GM03348 (cell line): ENCODE measurements at regions not wholly inside any gene's neighbourhood (a gene's known extent, or its start where the extent isn't known, plus 50 kb on each side); places are given as distances from the start of the nearest gene placed in this dataset.

Experiments
- DNase-seq: peaks from one replicate; pipeline ENCODE4 v3.0.0; 2012; ENCODE audit warnings: low spot score

GRCh38 chr16:73189136-73189535 lies 141.2 kb upstream of the ZFHX3 start:
- no peak for DNase-seq

GRCh38 chr16:73186752-73187601 lies 139.0 kb upstream of the ZFHX3 start:
- no peak for DNase-seq

DNA sequence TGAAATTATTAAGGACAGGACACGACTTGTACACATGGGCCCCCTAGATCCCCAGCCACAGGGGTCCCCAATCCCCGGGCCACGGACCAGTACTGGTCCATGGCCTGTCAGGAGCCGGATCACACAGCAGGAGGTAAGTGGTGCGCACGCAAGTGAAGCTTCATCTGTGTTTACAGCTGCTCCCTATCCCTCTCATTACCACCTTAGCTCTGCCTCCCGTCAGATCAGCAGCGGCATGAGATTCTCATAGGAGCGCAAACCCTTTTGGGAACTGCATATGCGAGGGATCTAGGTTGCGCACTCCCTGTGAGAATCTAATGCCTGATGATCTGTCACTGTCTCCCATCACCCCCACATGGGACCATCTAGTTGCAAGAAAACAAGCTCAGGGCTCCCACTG lies 137.8 kb upstream of the ZFHX3 start:
- no peak for DNase-seq

DNA sequence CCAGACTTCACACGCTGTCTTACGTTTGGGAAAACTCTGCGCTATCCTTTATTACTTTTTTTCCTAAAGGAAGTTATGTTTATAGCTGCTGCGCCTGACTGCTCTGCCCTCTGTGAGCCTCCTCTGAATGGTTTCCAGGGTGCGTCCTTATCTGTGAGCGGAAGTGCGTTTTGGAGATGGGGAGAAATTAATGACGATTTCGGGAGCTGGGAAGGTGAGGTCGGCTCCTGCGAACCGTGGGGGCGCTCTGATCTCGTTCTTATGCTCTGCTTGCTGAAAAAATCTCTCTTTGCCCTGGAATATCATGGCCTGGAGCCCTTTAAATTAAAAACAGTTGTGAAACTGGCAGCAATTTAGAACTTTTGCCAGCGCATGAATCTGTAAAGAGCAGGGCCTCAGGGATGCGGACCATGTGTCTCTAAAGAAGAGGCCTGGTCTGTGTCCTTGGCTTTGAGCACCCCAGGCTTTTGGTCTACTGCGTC lies 135.7 kb upstream of the ZFHX3 start:
- DNase-seq = peak; percentile 21

GRCh38 chr16:73179705-73180331 lies 131.9 kb upstream of the ZFHX3 start:
- no peak for DNase-seq

GRCh38 chr16:73177729-73178295 lies 129.9 kb upstream of the ZFHX3 start:
- DNase-seq = no peak

DNA sequence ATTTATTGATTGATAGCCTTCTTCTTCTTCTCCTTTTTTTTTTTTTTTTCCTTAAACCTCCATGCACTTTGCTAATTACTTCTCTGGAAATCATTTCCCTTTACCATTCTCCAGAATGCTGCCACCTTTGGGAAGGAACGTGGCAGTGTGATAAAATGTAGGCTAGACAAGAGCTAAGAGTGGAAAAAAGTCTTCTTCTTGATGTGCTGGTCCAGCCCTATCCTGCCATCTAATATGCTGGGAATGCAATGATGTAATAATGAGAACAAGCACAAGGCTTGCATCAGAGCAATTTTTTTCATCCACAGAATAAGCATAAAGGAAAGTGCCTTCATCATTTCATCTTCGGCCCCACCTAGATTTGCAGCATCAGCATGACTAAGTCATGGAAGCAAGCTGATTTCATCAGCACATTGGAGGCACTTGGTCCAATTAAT lies 128.7 kb upstream of the ZFHX3 start:
- peak; percentile 80 for DNase-seq

DNA sequence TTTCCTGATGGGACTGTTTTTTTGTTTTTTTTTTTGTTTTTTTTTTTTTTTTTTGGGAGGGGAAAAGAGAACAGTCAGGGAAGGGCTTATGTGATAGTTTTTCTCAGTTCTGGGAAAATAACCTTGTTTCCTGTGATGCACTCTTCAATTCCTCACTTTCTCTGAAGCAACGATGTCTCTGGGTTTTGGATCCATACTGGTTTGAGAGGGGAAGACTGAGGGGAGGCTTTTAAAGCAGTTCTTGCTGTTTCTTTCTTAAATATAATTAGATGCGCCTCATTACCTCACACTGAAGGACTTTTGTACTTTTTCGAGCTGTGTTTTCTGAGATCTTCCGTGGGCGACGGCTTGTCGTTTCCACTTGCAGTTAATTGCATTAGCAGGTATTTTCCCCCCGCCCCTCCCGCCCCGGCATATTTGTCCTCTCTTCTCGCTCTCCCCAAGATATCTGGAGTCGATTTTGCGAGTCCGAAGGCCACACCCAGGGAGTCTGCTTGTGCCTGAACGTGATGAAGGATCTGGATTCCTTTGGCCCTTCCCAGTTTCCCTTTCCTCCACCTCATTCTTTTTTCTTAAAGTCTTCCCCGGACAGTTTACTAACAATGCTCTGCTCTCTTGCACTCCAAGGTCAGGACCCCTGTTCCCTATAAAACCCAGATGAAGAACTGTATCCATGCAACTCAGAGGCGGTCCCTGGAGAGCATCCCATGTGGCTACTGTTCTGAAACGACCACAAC lies 125.2 kb upstream of the ZFHX3 start:
- no peak for DNase-seq

DNA sequence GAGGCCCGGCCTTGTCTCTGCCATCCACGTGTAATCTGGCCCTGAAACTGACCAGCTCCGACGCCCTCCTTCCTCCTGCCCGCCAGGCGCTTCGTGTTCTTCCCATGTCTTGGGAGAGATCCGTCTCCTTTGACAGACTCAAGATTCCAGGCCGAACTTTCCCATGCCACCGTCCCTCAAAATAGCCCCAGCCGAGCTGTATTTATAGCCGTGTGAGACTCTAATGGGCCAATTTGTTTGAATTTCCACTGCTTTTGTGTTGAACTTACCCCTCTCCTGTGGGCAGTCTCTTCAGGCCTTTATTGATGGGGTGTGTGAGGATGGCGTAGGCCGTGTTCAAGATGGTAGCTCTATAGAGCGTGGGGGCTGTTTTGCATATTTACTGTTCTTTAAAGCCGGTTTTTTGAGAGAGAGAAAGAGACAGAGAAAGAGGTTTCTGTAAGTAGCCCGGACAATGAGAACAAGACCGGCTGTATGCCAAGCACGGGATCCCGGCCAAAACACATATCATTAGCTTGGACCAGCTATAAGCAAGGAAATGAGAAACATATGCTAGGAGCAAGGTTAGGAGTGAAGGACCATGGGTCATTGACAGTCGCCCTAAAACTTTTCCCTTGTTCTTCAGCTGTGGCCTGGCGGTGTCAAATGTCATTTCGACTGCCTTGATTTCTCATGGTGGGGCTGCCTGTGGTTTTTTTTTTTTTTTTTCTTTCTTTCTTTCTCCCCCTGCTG lies 124.5 kb upstream of the ZFHX3 start:
- peak; percentile 84 for DNase-seq

DNA sequence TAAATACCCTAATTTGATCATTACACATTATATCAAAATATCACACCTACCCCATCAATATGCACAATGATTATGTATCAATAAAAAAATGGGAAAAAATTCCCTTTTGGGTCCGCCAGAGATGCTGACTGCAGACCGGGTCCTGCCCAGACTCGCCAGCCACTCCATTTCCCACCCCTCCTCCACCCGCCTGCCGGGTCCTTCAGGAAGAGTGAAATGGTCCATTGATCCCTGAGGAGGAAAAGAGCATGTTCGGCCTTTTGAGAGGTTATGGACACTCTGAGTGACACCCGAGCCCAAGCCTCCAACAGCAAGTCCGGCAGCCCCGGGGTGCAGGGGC lies 123.9 kb upstream of the ZFHX3 start:
- no peak for DNase-seq

GRCh38 chr16:73171380-73171779 lies 123.5 kb upstream of the ZFHX3 start:
- no peak for DNase-seq

- no peak for DNase-seq
Observed at GRCh38 chr16:73170612-73171038, 122.7 kb upstream of the ZFHX3 start.

DNA sequence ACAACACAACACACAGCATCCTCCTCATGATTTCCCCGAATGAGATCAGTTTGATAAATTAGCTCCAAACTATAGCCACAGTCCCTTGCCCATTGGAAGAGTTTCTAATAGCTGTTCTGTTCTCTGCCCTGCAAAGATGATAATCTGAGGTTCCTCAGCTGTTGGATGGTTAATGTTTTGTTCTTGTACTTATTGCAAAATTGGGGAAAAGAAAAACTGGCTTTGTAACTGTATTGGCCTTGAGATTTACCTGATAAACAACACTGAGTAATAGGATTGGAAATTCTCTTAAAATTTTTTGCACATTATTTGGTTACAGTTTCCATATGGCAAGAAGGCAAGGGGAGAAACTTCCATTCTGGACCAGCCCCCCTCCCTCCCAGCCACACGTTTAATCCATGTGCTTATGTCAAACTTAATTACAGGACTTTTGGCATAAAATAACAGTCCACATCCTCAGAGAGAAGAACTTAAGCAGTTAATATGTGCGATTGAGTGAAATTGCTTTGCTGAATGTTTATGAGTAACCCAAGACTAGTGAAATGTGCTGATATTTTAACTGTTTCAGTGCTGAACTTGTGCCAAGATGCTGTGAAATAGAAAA lies 119.1 kb upstream of the ZFHX3 start:
- DNase-seq = no peak

- no peak for DNase-seq
Observed at GRCh38 chr16:73166441-73166851, 118.5 kb upstream of the ZFHX3 start.

- no peak for DNase-seq
Observed at GRCh38 chr16:73163238-73163815, 115.4 kb upstream of the ZFHX3 start.

- DNase-seq = no peak
Observed at GRCh38 chr16:73161977-73162376, 114.0 kb upstream of the ZFHX3 start.

DNA sequence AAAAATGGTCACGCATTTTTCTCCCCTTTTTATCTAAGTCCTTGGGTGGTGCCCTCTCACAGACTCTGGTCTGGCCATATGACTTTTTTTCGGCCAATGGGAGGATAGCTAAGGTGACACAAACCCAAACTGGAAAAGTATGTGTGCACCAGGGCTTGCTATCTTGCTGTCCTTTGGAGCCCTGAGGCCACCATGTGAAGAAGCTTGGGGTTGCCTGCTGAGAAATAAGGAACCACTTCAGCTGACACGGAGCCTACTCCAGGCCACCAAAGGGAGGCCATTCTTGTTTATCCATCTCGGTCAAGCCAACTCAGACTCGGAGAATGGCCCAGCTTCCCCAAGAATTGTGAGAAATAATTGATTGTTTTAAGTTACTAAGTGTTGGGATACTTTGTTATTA lies 111.4 kb upstream of the ZFHX3 start:
- DNase-seq = no peak

- DNase-seq = no peak
Observed at GRCh38 chr16:73157861-73158260, 109.9 kb upstream of the ZFHX3 start.

- no peak for DNase-seq
Observed at GRCh38 chr16:73154063-73154870, 106.3 kb upstream of the ZFHX3 start.
